CD1c-positive myeloid dendritic cell (primary cell): ENCODE measurements at regions not wholly inside any gene's neighbourhood (a gene's known extent, or its start where the extent isn't known, plus 50 kb on each side); places are given as distances from the start of the nearest gene placed in this dataset.
"Not testable (repeated sequence)": the region's sequence is repeated elsewhere in the genome, so short reads cannot be mapped to it uniquely, and the experiment has no call there.

Experiments
- DNase-seq: peaks from one replicate; pipeline ENCODE4 v3.0.0-alpha.2; 2016; ENCODE audit errors: extremely low spot score

DNA sequence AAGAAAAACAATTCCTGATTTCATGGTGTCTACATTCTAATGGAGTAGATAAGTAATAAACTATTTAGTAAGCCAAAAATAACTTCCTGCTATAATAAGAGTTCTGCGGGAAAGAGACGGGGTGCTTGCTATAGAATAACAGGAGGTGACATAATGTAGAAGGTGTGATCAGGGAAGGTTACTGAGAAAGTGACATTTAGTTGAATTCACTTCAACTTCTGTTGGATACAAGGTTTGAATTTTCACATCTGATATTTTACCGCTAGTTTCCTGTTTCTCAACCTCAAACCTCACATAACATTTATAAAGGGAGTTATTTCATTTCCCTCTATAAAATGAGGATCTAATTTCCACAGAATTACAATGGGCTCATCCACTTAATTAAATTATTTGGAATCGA is 102.3 kb upstream of the GBE1 start:
- DNase-seq = no peak

DNA sequence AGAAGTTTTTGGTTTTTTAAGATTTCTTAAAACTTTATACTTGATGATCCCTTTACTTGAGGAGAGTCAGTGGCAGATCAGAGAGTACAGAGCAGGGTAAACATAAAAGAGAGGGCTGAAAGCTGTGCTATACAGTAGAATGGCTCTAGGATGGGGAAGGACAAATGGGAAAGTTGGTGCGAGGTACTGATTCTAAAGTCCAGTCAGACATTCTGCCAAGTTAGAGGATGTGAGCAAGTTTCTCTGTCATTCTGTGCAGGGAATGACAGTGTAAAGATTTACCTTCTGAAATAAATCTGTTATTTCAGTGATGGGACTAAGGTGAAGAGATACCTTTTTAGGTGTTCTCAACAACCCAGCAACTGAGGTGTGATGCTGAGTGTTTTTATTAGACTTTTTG is 100.1 kb upstream of the GBE1 start:
- DNase-seq = no peak

DNA sequence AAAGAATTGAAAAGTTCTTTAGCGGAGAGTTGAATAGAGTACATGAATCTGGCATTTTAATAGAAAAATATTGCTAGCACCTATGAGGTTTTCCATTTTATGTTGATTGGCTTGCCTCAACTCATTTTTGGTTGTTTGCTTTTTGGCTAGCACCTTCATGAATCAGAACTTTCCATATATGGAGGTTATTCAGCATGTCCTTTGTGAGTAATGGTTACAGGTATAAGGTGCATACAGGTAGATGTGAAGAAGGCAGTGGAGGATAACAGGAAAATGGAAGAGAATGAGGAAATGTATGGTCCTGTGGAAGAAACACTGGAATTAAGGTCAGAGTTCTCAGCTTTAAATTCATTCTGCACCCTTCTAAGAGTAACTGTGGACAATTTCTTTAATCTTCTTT is 98.1 kb upstream of the GBE1 start:
- no peak for DNase-seq

DNA sequence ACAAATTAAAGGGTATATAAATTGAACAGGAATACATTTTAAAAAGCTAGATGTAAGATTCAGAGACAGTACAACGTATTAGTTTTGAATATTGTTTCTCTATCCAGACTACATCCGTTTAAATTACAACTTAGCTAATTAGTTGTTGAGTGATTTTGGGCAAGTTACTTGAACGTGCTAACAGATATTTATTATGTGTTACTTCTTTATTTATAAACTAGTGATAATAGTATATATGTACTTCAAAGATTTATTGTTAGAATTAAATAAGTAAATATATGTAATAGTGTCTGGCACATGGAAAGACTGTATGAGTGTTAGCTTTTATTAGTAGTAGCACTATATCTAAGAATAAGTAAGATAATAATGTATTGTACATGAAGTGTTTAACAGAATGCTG is 92.0 kb upstream of the GBE1 start:
- DNase-seq = no peak

DNA sequence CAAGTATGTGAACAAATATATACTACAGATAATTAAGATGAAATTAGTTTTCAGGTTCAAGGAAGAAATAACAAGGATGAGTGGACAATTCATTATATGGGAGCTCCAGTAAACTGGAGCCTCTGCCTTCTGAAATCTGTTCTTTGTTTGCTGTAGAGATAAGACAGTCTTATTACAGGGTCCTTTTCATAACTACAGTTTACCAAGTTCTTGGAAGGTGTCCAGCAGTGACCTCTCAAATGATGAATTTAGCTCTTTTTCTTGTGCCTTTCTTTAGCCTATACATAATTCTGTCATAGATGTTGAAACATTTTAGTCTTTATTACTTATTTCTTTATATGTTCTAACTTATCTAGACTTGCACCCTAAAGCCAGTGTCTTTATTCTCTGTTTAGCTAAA is 89.7 kb upstream of the GBE1 start:
- no peak for DNase-seq

DNA sequence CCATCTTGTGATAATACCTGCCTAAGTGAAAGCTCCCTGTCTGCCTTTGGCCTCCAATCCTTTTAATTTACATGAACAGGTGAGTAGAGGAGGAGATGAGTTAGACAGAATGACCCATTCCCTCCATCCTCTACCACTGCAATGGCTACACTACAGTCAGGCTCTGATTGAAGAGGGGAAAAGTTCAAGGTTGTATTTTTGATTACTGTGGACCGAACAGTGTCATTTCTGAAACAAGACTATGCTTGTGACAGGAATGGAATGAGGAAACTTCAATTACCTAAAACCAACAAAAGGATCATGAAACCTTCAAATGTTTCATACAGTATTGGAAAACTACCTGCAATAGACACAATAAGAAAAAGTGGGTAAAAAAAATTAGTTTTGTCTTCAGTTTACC is 85.5 kb upstream of the GBE1 start:
- no peak for DNase-seq

DNA sequence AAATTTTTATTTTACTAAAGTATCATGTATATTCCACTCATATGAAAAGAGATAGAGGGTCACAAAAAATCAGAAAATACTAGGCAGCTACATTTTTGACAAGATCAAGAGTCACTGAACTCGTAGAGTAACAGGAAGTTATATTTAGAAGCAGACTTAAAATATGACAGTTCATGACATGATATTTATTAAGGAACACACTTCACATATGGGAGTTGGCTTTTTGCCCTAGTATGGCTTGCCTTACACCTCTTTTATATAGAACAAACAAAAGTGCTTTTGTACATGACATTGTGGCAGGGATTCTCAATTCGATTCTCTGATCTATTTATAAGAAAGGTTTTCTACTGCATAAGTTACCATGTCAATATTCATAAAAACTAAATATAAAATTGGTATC is 80.1 kb upstream of the GBE1 start:
- peak; percentile 27 for DNase-seq

DNA sequence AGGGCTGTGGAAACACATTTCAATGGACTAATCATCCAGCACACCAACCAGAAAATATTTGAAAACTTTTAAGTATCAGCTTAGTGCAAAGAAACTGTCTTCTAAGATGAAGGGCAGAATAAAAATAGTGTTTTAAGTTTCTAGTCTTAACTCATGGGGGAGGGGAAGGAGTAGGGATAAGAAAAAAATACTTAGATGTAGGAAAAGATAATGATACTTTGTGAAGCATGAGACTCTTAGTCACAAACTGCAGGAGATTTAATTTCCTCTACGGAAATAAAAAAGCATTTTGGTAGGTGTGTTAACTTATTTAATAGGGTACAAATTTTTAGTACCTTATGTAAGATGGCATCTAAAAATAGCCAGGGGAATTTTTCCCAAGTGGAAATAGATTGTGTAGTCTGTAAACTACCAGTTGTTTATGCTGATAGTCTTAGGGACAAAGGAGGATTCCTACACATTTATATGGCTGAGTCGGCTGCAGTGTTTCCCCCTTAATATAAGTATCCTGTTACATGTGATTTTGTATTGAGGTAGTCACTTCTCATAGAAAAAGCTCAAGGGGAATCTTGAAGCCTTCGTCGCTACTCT is 78.2 kb upstream of the GBE1 start:
- DNase-seq = no peak

DNA sequence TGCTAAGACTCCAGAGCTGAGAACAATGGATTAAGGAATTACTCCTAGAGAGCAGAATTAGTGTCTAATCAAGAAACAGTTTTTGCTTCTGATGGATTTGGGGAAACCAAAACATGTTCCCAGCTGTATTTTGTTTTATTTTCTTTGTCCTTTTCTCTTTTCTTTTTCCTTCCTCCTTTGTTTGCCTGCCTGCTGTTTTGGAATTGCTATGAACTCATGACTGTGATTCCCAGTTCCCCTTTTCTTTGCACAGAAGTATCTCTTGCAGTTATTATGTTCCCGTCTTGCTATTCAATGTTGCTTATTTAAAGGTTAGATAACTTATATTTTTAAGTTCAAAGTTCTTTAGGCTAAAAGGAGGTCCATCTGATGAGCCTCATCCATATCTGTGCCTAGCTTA is 77.0 kb upstream of the GBE1 start:
- DNase-seq = peak; percentile 61

DNA sequence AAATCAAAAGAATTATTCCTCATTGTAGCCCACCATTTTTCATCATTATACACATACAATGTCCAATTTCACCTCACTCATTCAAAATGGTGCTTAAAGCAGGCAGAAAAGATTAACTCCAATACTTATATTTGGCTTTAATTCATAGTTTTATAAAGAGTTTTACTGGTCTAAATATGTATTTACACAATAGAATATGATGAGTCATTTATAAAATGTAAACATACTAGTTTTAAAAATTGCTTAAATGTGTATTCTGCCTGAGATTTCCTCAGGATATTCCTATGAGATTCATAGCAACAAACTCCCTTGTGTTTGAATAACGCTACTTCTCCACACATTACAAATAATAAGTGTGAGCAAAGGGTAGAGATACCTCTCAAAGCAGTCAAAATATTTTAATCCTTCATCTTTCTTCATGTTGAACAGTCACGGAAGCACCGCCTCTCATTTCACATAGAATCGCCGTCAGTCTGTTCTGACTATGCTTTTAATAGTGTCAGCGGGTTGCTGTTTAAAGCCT is 75.7 kb upstream of the GBE1 start:
- DNase-seq = no peak

DNA sequence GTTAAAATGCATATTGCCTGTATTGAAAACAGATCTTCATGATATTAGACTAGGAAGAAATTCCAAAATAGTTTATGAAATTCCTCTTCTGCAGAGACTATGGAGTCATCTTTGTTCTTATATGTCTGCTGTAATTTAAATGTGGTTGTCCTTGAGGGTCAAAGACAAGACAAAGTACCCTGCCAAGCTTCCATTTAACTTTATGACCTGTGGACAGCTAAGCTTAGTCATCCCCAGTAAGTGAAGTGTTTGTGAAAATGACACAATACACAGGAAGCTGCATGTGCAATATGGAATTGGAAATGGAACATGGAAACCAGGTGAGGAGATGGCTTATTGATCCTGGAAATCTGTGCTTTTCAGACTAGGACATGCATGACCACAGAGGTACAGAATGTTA is 68.5 kb upstream of the GBE1 start:
- DNase-seq = no peak

DNA sequence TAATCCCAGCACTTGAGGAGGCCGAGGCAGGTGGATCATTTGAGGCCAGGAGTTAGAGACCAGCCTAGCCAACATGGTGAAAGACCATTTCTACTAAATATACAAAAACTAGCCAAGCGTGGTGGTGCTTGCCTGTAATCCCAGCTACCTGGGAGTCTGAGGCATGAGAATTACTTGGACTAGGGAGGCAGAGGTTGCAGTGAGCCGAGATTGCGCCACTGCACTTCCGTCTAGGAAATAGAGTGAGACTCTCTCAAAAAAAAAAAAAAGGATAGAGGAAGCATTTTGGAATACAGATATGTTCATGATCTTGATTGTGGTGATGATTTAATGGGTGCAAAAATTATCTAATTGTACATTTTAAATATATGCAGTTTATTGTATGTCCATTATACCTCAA is 67.8 kb upstream of the GBE1 start:
- not testable (repeated sequence) for DNase-seq

DNA sequence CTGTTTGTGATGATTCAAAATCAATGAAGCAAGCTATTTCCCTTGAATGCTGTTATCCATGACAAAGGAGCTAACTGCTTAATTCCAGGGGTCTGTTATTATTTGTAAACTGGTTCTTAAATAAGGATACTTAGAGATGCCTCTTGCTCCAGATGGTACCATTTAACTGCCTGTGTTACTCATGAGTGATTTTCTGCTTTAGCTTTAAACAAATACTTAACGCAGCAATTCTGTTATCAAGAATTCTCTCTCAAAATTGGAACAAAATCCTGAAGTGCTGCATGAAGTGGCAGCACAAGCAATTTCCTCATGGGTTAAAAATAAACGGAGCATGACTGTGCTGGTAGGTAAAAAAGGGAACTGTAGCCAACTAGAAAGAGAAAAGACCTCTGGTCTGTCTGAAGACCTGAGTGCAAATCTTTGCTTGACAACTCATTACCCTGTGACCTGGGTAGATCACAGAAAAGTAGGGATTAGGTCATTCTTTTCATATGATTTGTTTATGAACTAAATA is 62.5 kb upstream of the GBE1 start:
- peak; percentile 80 for DNase-seq

DNA sequence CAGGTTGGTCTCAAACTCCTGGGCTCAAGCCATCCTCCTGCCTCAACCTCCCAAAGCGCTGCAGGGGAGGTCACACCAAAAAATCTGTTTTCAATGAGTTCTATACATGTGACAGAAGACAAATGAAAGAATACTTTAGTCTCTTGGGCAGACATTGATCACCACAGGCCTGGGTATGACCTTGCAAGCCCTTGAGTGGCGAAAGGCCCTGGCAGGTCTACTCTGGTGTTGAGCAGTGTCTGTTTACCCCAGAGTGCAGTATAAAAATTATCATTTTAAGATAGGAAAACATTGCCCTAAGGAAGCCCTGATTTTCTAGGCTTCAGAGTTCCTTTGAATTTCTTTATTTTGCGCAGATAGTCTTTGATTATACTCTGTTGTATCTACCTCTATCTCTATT is 61.6 kb upstream of the GBE1 start:
- DNase-seq = no peak

DNA sequence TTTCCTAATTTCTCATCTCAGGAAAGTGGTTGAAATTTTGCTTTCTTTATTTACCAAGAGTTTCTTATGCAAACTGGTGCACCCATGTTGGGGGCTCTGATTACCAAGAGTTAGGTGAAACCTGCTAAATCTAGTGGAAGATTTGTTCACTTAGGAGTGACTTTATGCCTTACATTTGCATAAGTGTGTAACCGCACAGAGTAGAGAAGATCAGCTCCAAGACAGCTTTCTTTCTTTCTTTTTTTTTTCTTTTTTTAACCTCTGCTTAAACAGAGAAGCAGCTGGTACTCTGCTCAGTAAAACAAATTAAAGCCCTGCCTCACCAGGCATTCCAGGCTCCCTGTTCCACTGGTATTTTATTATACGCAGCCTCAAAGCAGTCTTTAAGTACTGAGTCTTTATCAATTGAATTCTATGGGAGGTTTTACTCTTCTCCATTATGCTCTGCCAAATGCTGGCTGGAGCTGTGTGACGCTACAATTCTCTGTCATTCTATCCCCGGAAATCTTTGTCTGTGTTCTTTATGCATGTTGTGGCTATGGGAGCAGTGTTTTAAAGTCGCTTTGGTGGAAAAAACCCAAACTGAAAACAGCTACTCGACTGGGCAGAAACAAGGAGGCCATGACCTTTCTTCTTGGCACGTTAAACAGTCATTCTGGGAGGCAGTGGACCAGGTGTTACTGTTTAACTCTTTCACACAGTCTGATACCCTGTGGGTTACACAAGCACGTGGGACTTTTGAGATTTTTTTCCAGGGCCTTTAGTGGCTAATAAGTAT is 55.2 kb upstream of the GBE1 start:
- no peak for DNase-seq

DNA sequence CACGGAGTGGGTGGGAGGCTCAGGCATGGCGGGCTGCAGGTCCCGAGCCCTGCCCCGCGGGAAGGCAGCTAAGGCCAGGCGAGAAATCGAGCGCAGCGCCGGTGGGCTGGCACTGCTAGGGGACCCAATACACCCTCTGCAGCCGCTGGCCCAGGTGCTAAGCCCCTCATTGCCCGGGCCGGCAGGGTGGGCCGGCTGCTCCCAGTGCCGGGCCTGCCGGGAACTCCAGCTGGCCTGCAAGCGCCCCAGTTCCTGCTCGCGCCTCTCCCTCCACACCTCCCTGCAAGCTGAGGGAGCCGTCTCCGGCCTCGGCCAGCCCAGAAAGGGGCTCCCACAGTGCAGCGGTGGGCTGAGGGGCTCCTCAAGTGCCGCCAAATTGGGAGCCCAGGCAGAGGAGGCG is 50.7 kb upstream of the GBE1 start:
- DNase-seq = not testable (repeated sequence)
